ENCODE measurements at regions not wholly inside any gene's neighbourhood (a gene's known extent, or its start where the extent isn't known, plus 50 kb on each side); places are given as distances from the start of the nearest gene placed in this dataset.

DNA sequence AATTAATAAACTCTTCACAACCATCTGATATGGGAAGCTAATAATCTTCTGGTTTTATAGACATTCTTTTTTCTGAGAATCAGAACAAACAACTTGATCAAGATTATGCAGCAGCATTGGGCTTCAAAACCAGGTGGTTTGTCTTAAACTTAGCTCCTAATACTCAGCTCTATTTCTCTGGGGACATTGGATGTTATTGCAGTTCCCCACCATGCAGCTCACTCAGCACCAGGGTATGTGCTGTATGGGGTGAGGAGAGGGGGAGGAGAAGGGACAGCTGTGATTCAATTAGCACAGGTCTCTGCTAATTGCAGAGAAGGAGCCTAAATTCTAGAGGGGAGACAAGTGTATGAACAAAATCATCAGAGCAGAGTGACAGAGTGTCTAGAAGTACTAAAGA, 210.7 kb upstream of the TNC start:
- TF ChIP-seq, protein P1, sequence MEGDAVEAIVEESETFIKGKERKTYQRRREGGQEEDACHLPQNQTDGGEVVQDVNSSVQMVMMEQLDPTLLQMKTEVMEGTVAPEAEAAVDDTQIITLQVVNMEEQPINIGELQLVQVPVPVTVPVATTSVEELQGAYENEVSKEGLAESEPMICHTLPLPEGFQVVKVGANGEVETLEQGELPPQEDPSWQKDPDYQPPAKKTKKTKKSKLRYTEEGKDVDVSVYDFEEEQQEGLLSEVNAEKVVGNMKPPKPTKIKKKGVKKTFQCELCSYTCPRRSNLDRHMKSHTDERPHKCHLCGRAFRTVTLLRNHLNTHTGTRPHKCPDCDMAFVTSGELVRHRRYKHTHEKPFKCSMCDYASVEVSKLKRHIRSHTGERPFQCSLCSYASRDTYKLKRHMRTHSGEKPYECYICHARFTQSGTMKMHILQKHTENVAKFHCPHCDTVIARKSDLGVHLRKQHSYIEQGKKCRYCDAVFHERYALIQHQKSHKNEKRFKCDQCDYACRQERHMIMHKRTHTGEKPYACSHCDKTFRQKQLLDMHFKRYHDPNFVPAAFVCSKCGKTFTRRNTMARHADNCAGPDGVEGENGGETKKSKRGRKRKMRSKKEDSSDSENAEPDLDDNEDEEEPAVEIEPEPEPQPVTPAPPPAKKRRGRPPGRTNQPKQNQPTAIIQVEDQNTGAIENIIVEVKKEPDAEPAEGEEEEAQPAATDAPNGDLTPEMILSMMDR (IDR thresholded peaks at IDR 0.05; ENCODE audit: unreplicated experiment) = no peak
- no peaks in the 10 kb centered on the region for H3K4me1 Mint-ChIP-seq (ENCODE audit: low read depth, unreplicated experiment)
- intact Hi-C loops (cut with micrococcal nuclease; ENCODE audit: unreplicated experiment) = no loop called here
- H3K4me3 Mint-ChIP-seq (ENCODE audit: low read depth, unreplicated experiment) = no peak overlapping the region
- no peaks in the 10 kb centered on the region for H3K9me3 Mint-ChIP-seq (ENCODE audit: low read depth, unreplicated experiment)
- CTCF ChIA-PET = no interaction called here
- no TSS peak for BruUV-seq (replicated peaks)
- H3K27me3 Mint-ChIP-seq (ENCODE audit: unreplicated experiment) = no peaks in the 10 kb centered on the region
- DNase-seq = no peak
- H3K27ac Mint-ChIP-seq (ENCODE audit: unreplicated experiment) = no peak overlapping the region
- H3K36me3 Mint-ChIP-seq (ENCODE audit: insufficient read depth, unreplicated experiment) = no peaks in the 10 kb centered on the region

DNA sequence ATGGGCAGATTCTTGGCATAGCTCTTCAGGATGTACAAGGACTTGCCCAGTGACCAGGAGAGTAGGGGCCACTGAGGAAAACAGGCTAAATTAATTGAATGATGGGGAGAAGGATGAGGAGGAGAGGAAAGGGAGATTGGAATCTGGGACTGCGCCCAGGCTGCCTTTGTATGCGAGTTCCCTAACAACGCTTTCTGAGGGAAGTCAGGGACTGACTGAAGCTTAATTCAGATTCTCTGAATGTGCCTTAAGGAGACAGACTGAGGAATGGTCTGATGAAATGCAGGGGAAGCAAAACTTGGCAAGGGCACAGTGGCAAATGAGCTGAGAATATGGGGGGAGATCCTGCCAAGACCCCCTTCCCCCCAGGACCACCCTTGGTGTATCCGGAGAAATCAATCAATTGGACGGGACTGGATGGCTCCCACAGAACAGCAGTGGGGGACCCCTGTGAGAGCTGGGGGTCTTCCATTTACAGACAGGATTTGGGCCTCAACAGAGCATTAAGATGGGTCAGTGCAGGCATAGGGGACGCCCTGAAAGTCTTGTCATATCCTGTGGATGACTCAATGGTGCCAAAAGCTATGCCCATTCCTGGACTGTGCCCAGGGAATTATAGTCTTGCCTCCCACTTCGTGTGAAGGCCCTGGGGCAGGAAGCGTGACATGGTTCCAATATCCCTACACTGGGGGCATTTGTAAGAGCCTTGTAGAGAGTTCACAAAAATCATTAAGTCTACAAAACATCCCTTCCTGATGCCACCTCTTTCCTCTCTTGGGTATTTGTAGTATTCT, 215.5 kb upstream of the TNC start:
- Mint-ChIP-seq H3K27ac (ENCODE audit: unreplicated experiment) (no peak overlapping the region), H3K4me1 (ENCODE audit: low read depth, unreplicated experiment) (no peaks in the 10 kb centered on the region), H3K9me3 (ENCODE audit: low read depth, unreplicated experiment) (no peaks in the 10 kb centered on the region), H3K4me3 (ENCODE audit: low read depth, unreplicated experiment) (no peak overlapping the region), H3K27me3 (ENCODE audit: unreplicated experiment) (no peaks in the 10 kb centered on the region), H3K36me3 (ENCODE audit: insufficient read depth, unreplicated experiment) (no peaks in the 10 kb centered on the region)
- intact Hi-C loops (cut with micrococcal nuclease; ENCODE audit: unreplicated experiment) = no loop called here
- TF ChIP-seq, protein P1 (IDR thresholded peaks at IDR 0.05; ENCODE audit: unreplicated experiment) = no peak
- CTCF ChIA-PET = no interaction called here
- no TSS peak for BruUV-seq (replicated peaks)
- no peak for DNase-seq

DNA sequence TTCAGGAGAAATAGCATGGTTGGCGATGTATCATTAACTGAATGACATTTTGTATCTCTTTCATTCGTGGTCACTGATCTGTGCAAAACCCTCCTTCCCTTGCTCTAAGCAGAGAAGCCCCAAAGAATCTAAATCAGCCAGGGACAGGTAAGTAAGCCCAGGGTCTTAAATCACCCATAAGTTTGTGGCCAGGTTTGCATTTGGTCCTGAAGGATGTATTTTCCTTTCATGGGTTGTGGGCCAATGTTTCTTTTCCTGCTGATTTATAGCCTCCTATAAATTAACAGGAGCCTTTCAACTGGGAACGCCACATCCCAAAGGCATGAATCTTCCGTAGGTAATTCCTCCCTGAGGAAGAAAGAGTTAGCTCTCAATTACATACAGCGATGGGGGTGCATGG, 217.5 kb upstream of the TNC start:
- TF ChIP-seq, protein P1 (IDR thresholded peaks at IDR 0.05; ENCODE audit: unreplicated experiment) = no peak
- H3K9me3 Mint-ChIP-seq (ENCODE audit: low read depth, unreplicated experiment) = no peaks in the 10 kb centered on the region
- no peak overlapping the region for H3K27ac Mint-ChIP-seq (ENCODE audit: unreplicated experiment)
- H3K36me3 Mint-ChIP-seq (ENCODE audit: insufficient read depth, unreplicated experiment) = no peaks in the 10 kb centered on the region
- no peak for DNase-seq
- no peaks in the 10 kb centered on the region for H3K4me1 Mint-ChIP-seq (ENCODE audit: low read depth, unreplicated experiment)
- intact Hi-C loops (cut with micrococcal nuclease; ENCODE audit: unreplicated experiment) = no loop called here
- CTCF ChIA-PET = no interaction called here
- no TSS peak for BruUV-seq (replicated peaks)
- no peak overlapping the region for H3K4me3 Mint-ChIP-seq (ENCODE audit: low read depth, unreplicated experiment)
- peaks cover 4% of the 10 kb centered on the region for H3K27me3 Mint-ChIP-seq (ENCODE audit: unreplicated experiment)

DNA sequence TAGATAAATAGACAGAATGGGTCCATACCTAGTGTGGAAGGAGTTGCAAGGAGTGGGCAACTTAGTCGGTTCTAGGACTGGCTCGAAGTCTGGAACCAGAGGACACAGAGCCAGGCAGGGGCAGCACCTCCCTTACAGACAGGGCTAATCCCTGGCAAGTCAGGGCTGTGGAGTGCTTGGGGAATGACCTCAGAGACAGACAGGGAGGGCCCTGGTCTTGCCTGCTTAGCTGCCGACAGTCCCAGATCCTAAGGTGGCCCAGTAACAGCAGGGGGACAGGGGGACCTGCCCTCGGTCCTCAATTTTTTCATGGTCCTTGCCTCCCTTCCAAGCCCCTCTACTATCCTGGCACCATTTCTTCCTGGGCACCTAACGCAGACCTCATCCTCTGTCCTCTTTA, 222.4 kb upstream of the TNC start:
- Mint-ChIP-seq H3K4me3 (ENCODE audit: low read depth, unreplicated experiment) (no peak overlapping the region), H3K27me3 (ENCODE audit: unreplicated experiment) (peaks cover 14% of the 10 kb centered on the region), H3K36me3 (ENCODE audit: insufficient read depth, unreplicated experiment) (no peaks in the 10 kb centered on the region), H3K27ac (ENCODE audit: unreplicated experiment) (no peak overlapping the region), H3K4me1 (ENCODE audit: low read depth, unreplicated experiment) (no peaks in the 10 kb centered on the region), H3K9me3 (ENCODE audit: low read depth, unreplicated experiment) (peaks cover 2% of the 10 kb centered on the region)
- intact Hi-C loops (cut with micrococcal nuclease; ENCODE audit: unreplicated experiment) = no loop called here
- BruUV-seq (replicated peaks) = no TSS peak
- no peak for DNase-seq
- TF ChIP-seq, protein P1 (IDR thresholded peaks at IDR 0.05; ENCODE audit: unreplicated experiment) = no peak
- CTCF ChIA-PET = interaction anchor here (0.6 kb wide), 1 partner anchor 55 kb away, joined by 3 read pairs; no protein-coding TSS in a partner anchor

All from Calu3 (cell line).